ENCODE measurements at regions not wholly inside any gene's neighbourhood (a gene's known extent, or its start where the extent isn't known, plus 50 kb on each side); places are given as distances from the start of the nearest gene placed in this dataset.

- H3K9me3 Mint-ChIP-seq (ENCODE audit: unreplicated experiment): peaks cover 3% of the 10 kb centered on the region
- DNase-seq: no peak
- TF ChIP-seq CTCF (IDR thresholded peaks at IDR 0.05; ENCODE audit: partially characterized antibody, unreplicated experiment): no peak
- peaks cover 5% of the 10 kb centered on the region for H3K27me3 Mint-ChIP-seq (ENCODE audit: unreplicated experiment)
- peaks cover 5% of the 10 kb centered on the region for H3K36me3 Mint-ChIP-seq (ENCODE audit: unreplicated experiment)
- no peak overlapping the region for H3K27ac Mint-ChIP-seq (ENCODE audit: unreplicated experiment)
- no peak overlapping the region for H3K4me3 Mint-ChIP-seq (ENCODE audit: unreplicated experiment)
- H3K4me1 Mint-ChIP-seq (ENCODE audit: low read depth, unreplicated experiment): no peaks in the 10 kb centered on the region
Observed at GRCh38 chr2:118489712-118490299, 357.6 kb downstream of the EN1 start.

- H3K27ac Mint-ChIP-seq (ENCODE audit: unreplicated experiment): no peak overlapping the region
- TF ChIP-seq CTCF (IDR thresholded peaks at IDR 0.05; ENCODE audit: partially characterized antibody, unreplicated experiment): no peak
- H3K9me3 Mint-ChIP-seq (ENCODE audit: unreplicated experiment): peaks cover 2% of the 10 kb centered on the region
- peaks cover 14% of the 10 kb centered on the region for H3K4me1 Mint-ChIP-seq (ENCODE audit: low read depth, unreplicated experiment)
- DNase-seq: no peak
- no peaks in the 10 kb centered on the region for H3K27me3 Mint-ChIP-seq (ENCODE audit: unreplicated experiment)
- no peaks in the 10 kb centered on the region for H3K36me3 Mint-ChIP-seq (ENCODE audit: unreplicated experiment)
- H3K4me3 Mint-ChIP-seq (ENCODE audit: unreplicated experiment): no peak overlapping the region
Observed at GRCh38 chr2:118481299-118481698, 366.1 kb downstream of the EN1 start.

GRCh38 chr2:118479020-118479419 is 368.4 kb downstream of the EN1 start:
- peaks cover 6% of the 10 kb centered on the region for H3K27me3 Mint-ChIP-seq (ENCODE audit: unreplicated experiment)
- no peak for TF ChIP-seq CTCF (IDR thresholded peaks at IDR 0.05; ENCODE audit: partially characterized antibody, unreplicated experiment)
- H3K9me3 Mint-ChIP-seq (ENCODE audit: unreplicated experiment): peaks cover 2% of the 10 kb centered on the region
- no peak overlapping the region for H3K27ac Mint-ChIP-seq (ENCODE audit: unreplicated experiment)
- DNase-seq: no peak
- H3K4me1 Mint-ChIP-seq (ENCODE audit: low read depth, unreplicated experiment): peaks cover 28% of the 10 kb centered on the region
- no peaks in the 10 kb centered on the region for H3K36me3 Mint-ChIP-seq (ENCODE audit: unreplicated experiment)
- no peak overlapping the region for H3K4me3 Mint-ChIP-seq (ENCODE audit: unreplicated experiment)

- no peak for TF ChIP-seq CTCF (IDR thresholded peaks at IDR 0.05; ENCODE audit: partially characterized antibody, unreplicated experiment)
- DNase-seq: no peak
- Mint-ChIP-seq H3K36me3 (ENCODE audit: unreplicated experiment) (no peaks in the 10 kb centered on the region), H3K9me3 (ENCODE audit: unreplicated experiment) (no peaks in the 10 kb centered on the region), H3K4me3 (ENCODE audit: unreplicated experiment) (peak overlapping the region; percentile 64), H3K27me3 (ENCODE audit: unreplicated experiment) (peaks cover 6% of the 10 kb centered on the region), H3K4me1 (ENCODE audit: low read depth, unreplicated experiment) (peaks cover 33% of the 10 kb centered on the region), H3K27ac (ENCODE audit: unreplicated experiment) (peak overlapping the region; percentile 74)
Observed at GRCh38 chr2:118477111-118477862, 370.2 kb downstream of the EN1 start.

DNA sequence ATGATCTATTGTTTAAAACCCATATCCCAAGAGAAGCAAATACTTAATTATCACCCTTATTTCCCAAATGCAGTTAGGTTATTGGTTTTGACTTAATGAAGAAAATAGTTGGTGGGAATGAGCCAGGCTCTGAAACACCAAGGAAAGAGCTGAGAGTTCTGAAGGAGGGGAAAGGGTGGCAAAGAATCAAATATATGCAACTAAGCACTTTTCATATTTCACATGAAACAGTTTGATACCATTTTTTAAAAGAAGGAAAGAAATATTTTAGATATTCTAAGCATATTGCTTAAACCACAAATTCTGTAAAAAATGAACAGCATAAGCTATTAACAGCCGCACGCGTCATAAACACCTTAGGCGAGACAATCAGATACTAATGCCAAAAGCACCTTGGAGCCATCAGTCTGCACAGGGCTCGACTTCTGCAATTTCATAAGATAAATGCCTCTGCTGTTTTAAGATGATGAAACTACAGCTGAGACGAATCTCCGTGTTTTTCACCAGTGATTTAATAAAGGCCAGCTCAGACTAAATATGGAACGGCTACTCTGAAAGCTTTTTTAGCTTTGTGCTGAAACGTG is 371.7 kb downstream of the EN1 start:
- Mint-ChIP-seq H3K4me1 (ENCODE audit: low read depth, unreplicated experiment) (peaks cover 31% of the 10 kb centered on the region), H3K27ac (ENCODE audit: unreplicated experiment) (no peak overlapping the region), H3K9me3 (ENCODE audit: unreplicated experiment) (no peaks in the 10 kb centered on the region), H3K27me3 (ENCODE audit: unreplicated experiment) (peaks cover 6% of the 10 kb centered on the region), H3K36me3 (ENCODE audit: unreplicated experiment) (no peaks in the 10 kb centered on the region), H3K4me3 (ENCODE audit: unreplicated experiment) (no peak overlapping the region)
- no peak for TF ChIP-seq CTCF (IDR thresholded peaks at IDR 0.05; ENCODE audit: partially characterized antibody, unreplicated experiment)
- DNase-seq: no peak
